ENCODE measurements at regions not wholly inside any gene's neighbourhood (a gene's known extent, or its start where the extent isn't known, plus 50 kb on each side); places are given as distances from the start of the nearest gene placed in this dataset.

DNA sequence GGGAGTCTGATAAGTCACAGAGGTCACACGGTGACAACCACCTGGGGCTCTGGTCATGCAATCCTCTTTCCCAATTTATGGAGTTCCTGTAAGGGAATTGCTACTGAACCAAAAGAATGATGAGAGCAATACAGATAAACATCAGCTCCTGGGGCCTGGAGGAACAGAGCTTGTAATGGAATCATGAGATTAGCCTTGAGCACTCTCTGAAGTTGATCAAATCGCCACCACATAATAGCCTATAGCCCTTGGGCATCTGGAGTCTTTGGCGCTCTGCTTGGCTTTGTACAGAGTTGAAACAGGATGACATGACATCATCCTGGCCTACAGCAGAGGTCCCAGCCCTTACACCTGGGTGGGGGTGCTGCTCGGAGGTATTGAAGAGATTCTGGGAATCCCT, 154.3 kb upstream of the DTNBP1 start:
- no peak for TF ChIP-seq SUZ12 (IDR thresholded peaks at IDR 0.05)
- TF ChIP-seq SP1 (IDR thresholded peaks at IDR 0.05) = no peak
- no peak for TF ChIP-seq BHLHE40 (IDR thresholded peaks at IDR 0.05; ENCODE audit: borderline replicate concordance)
- no peak for TF ChIP-seq FOXM1 (IDR thresholded peaks at IDR 0.05; ENCODE audit: borderline replicate concordance)
- no peak for TF ChIP-seq ELF4 (IDR thresholded peaks at IDR 0.05)
- TF ChIP-seq, protein P1, sequence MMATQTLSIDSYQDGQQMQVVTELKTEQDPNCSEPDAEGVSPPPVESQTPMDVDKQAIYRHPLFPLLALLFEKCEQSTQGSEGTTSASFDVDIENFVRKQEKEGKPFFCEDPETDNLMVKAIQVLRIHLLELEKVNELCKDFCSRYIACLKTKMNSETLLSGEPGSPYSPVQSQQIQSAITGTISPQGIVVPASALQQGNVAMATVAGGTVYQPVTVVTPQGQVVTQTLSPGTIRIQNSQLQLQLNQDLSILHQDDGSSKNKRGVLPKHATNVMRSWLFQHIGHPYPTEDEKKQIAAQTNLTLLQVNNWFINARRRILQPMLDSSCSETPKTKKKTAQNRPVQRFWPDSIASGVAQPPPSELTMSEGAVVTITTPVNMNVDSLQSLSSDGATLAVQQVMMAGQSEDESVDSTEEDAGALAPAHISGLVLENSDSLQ (IDR thresholded peaks at IDR 0.05) = no peak
- TF ChIP-seq TARDBP (IDR thresholded peaks at IDR 0.05) = no peak
- TF ChIP-seq ZNF384 (IDR thresholded peaks at IDR 0.05) = no peak
- TF ChIP-seq ARNT (IDR thresholded peaks at IDR 0.05) = no peak

Data from HEK293T (cell line).